Umbilical cord (tissue), 1 donor: ENCODE measurements at regions not wholly inside any gene's neighbourhood (a gene's known extent, or its start where the extent isn't known, plus 50 kb on each side); places are given as distances from the start of the nearest gene placed in this dataset.
"Not testable (repeated sequence)": the region's sequence is repeated elsewhere in the genome, so short reads cannot be mapped to it uniquely, and the experiment has no call there.

Experiments used
- DNase-seq: peaks from one replicate; pipeline ENCODE4 v3.0.0-alpha.2; 2015; ENCODE audit warnings: low spot score

DNA sequence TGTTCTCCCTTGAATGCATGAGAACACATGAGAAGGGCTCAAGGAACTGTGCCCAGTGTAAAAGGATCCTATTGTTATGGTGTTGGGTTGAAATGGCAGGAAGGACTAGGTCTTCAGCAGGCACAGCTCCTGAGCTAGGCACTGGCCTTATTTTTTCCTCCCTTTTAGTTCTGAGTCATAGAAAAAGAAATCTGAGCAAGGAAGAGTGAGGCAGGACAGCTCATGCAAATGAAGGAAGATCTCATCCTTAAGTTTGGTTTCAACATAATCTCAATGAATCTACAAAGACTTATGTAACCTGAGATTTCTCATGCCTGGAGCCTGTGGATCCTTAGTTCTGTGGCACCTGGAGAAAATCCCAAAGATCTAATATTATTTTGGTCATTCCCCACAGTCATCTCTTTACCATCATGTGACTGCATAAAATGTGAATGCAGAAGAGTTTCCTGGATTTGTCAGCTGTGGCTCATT, 188.6 kb upstream of the TBL1XR1 start:
- DNase-seq, result no peak

DNA sequence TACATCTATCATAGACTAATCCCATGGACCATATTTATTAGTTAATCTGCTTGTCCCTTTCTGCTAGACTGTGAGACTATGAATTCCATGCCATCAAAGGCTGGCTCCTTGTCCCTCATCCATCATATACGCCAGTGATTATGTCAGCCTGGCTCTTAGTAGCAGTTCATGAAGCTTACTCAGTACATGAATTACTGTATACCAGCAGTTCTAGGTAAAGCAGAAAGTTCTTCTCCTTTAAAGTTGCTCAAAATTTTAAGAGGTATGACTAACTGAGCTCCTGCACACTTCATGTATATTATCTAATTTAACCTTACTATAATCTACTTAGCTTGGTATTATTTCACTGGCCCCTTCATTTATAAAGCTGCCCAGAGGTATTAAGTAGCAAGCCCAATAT, 190.9 kb upstream of the TBL1XR1 start:
- no peak for DNase-seq

DNA sequence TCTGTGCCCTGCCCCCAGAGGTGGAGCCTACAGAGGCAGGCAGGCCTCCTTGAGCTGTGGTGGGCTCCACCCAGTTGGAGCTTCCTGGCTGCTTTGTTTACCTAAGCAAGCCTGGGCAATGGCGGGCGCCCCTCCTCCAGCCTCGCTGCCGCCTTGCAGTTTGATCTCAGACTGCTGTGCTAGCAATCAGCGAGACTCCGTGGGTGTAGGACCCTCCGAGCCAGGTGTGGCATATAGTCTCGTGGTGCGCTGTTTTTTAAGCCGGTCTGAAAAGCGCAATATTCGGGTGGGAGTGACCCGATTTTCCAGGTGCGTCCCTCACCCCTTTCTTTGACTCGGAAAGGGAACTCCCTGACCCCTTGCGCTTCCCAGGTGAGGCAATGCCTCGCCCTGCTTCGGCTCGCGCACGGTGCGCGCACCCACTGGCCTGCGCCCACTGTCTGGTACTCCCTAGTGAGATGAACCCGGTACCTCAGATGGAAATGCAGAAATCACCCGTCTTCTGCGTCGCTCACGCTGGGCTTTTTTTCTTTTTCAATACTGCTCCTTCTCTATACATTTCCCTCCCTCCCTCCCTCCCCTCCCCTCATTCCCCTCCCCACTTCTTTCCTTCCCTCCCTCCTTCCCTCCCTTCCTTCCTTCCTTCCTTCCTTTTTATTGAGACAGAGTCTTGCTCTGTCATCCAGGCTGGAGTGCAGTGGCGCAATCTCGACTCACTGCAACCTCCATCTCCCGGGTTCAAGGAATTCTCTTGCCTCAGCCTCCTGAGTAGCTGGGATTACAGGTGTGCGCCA, 197.1 kb upstream of the TBL1XR1 start:
- DNase-seq, result not testable (repeated sequence)

DNA sequence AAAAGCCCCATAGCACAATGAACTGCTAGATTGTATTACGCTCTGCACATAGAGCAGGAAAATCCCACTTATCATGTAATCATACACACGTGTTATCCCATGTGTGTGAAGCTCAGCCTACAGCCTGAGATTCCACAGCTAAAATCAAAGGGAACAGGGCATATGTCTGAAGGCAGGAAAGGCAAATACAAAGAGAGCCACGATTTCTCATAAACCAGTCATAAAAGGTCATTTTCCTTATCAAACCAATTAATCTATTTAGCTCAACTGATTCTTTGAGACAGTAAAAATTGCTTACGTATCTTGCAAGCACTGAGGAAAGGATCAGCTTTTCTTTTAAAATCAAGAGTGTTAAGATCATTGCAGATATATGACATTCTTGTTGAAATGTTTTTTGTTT, 199.5 kb upstream of the TBL1XR1 start:
- no peak for DNase-seq

DNA sequence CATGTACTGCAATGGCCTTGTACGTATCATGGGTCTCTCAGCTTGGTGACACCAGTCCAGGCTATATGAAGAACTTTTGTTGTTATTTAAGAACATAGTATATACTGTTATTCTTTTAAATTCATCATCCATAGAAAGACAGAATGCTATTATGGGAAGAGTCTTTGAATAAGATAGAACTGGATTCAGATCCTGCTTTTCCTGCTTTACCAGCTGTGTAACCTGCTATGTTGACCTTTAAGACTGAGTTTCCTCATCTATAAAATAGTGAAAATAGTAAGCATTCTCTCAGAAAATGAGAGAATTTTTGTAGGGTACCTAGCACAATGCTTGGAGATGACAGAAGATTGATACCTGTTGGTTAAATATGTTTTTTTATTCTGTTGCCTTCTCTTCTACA, 204.1 kb upstream of the TBL1XR1 start:
- no peak for DNase-seq

DNA sequence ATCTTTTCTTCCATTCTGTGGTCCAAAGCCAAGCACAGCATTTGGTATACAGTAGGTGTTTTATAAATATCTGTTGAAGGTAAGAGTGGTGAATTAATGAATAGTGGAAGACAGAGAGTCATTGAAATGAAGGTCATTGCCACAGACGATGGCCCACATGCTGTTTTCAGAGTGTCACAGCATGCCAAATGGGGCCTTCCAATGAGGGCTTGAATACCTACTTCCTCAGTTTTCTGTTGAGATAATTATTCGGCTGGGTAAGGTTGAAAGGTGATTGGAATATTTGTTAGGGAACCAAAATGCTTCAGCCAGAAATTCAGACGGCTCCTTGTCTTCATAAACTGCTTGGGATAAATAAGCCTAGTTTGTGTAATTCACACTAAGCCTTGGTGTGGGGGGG, 205.3 kb upstream of the TBL1XR1 start:
- no peak for DNase-seq

DNA sequence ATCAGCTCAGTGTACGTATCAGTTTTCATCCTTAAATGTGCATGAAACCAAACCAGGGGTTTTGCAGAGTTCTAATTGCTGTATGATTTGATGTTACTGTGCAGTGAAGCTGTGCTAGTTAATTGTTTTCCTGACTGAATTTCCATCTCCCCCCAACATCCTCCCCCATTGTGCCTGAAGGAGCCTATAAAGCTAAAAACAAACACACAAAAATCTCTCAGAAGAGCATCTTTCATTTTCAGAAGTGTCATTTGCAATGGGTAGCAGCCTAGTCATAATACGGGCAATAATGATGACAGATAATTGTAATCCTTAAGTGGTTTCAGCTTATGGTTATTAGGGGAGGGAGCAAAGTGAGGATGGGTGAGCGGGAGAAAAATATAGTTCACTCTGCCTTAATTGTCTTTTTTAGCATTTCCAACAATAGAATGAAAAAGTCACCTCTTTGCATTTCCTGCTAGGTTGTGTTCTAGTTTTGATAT, 207.9 kb upstream of the TBL1XR1 start:
- no peak for DNase-seq

DNA sequence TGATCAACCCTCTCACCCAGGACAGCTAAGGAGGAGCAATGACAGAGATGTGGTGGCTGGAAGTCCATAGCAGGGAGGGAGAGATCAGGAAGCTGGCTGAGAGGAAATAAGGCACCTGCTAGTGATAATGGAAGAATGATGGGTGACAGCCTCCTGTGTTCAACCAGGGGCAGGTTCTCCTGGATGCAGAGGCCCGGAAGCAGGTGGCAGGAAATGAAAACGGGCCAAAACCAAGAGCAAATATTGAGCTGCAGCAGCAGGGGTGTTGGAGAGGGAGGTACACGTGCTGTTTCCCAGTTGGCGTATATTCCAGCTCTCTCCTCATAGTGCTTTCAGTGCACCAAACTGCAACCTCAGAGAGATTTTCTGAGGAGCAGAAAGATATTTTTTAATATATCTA, 213.4 kb upstream of the TBL1XR1 start:
- no peak for DNase-seq

DNA sequence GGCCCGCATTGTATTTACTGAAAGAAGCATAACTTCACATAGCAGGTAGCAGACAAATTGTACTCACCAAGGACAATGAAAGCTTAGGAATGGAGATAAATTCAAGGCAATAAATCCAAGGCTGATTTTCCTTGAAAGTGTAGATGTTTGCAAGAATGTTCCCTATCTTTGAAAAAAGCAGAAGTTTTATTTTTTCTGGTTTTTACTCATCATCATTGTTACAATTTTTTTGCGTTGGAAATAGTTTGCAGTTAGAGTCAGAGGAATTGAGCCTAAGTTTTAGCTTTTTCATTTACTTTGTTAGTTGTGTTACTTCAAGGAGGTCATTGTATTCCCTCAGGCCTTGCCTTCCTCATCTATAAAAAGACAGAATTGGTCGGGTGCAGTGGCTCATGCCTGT, 213.9 kb upstream of the TBL1XR1 start:
- DNase-seq, result no peak

DNA sequence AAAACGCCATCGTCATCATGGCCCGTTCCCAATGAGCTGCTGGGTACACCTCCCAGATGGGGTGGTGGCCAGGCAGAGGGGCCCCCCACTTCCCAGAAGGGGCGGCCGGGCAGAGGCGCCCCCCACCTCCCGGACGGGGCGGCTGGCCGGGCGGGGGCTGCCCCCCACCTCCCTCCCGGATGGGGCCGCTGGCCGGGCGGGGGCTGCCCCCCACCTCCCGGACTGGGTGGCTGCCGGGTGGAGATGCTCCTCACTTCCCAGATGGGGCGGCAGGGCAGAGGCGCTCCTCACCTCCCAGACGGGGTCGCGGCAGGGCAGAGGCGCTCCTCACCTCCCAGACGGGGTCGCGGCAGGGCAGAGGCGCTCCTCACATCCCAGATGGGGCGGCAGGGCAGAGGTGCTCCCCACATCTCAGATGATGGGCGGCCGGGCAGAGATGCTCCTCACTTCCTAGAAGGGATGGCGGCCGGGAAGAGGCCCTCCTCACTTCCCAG, 215.4 kb upstream of the TBL1XR1 start:
- DNase-seq, result not testable (repeated sequence)

DNA sequence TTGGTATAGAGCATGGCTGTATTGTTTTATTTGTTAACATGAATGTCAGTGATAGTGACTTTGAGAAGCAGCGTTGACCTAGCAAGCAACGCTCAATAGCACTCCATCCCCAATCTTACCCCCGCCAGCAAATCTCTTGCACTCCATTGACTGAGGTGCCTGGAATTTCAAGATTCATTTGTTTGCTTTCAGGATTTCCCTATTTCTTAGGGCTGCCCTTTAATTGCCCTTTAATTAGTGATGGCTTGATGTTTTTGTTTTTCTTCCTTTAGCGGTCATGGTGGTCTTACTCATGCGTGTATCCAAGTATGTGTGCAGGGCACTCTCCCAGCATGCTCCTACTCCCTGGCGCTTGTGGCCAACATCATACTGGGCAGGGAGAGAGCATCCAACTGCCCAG, 216.8 kb upstream of the TBL1XR1 start:
- no peak for DNase-seq

DNA sequence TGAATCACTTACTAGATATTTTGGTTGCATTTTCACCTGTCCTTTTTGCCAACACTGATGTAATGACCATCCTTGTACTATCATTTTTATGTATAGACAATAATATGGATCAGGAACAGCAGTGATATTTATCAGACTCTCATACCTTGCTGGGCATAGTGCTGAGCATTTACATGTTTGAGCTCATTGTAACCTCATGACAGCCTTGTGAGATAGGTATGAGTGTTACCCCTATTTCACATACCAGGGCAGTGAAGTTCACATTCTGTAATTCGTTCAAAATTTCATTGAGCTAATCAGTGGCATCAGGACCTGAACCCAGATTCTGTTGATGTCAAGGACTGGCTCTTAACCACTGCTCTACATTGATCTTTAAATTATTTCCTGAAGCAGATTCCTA, 221.5 kb upstream of the TBL1XR1 start:
- DNase-seq, result no peak

DNA sequence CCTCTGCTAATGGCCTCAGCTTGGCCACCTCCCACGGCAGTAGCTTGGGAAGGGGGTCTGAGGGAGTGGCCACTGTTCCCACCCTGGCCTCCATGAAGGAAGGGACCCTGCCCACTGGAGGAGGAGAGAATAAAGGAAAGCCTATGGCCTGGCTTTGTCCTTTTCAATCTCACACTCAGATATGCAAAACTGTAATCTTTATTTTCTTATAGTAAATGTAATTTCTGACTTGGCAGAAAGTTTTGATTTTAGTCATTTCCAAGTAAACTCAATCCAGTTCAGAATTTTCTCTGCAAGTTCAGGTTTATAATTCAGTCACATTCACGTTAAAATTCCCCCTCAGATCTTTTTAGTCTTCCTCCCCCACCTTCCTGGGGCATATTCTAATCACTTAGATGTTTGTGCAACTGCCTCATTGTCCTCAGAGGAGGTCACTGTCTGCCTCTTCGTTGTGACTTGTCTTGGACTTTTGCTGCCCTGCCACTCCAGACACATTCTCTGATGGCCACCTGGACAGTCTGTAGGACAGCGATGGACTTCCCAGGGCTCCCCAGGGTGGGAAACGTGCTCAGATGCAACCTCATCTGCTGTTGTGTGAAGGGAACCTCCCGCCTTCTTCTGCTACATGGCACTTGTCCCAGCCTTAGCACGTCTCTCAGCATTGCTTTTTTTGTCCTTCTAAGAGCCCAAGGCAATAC, 222.8 kb upstream of the TBL1XR1 start:
- DNase-seq, result no peak

DNA sequence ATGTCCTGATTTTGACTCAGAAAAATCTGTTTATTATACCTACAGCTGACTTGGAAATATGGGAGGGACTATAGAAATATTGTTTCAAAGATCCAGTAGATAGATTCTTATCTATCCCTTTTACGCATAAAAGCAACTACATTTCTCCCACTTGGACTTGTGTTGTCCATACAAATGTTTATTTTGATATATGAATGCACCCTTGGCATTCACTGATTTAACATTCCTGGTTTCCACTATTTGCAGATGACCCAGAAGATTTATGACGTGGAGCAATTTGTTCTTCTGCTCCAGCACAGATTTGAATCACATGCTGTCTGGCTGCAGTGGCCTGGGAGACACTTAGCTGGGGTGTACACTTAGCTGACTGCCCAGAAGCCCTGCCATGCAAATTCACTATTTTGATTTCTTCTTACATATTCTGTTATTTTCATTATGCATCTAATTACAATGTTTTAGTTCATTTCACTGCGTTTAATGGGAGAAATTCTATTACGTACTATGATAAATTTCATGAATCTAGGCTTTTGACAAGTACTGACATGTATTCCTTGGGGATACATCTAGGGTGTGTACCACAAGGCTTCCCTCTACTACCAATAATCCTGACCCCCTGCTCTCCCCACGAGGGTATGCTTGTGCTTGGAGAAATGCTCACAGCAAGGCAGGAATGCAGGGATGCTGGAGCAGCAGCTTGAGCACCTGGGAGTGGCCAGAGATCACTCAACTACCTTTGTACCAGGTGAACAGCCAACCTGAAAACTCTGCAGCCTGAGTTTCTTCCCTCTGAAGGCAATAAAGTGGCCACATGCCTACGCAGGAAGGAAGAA, 223.6 kb upstream of the TBL1XR1 start:
- DNase-seq, result no peak

DNA sequence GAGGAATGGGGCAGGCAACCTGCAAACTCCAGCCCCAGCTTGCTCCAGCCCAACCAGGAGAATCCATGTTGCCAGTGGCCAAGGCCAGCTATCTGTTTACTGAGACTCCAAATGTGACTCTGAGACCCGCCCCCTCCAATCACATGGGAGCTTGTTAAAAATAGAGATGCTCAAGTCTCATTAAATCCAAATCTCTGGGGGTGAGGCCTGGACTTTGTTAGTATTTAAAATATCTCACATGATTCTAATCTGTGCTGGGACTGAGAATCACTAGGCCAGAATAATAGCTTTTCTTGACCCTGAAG, 224.2 kb upstream of the TBL1XR1 start:
- no peak for DNase-seq

DNA sequence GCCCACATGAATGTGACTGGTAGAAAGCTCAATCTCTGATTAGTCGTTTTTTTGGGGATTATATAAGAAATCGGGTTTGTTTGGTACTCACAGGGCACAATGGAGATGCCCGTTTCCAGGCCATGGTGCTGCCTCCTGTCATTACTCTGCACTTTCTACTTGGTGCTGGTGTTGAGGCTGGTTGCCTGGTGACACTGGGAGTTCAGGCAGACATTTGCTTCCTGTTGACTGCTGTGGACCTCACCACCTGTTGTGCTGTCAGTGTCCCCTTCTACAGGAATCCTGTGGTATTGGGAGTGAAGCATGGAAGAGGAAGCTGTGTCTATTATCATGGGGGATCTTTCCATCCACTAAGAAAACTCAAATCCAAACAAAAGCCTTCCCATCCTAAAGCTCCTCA, 227.2 kb upstream of the TBL1XR1 start:
- no peak for DNase-seq

DNA sequence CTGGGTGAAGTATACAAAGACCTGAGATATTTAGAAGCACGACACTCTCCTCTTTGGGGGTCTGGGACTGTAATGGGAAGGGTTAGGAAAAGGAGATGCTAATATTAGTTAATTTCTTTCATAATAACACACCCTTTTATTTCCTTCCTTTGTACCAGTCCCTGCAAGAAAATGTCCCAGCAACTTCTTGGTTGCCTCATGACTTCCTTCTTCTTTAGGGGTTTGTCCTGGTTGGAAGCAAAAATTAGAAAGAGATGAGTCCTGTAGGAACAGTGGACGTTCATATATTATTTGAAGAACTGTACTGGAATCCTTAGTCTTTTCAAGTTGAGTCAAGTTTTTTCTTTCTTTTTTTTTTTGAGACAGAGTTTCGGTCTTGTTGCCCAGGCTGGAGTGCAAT, 227.8 kb upstream of the TBL1XR1 start:
- no peak for DNase-seq

DNA sequence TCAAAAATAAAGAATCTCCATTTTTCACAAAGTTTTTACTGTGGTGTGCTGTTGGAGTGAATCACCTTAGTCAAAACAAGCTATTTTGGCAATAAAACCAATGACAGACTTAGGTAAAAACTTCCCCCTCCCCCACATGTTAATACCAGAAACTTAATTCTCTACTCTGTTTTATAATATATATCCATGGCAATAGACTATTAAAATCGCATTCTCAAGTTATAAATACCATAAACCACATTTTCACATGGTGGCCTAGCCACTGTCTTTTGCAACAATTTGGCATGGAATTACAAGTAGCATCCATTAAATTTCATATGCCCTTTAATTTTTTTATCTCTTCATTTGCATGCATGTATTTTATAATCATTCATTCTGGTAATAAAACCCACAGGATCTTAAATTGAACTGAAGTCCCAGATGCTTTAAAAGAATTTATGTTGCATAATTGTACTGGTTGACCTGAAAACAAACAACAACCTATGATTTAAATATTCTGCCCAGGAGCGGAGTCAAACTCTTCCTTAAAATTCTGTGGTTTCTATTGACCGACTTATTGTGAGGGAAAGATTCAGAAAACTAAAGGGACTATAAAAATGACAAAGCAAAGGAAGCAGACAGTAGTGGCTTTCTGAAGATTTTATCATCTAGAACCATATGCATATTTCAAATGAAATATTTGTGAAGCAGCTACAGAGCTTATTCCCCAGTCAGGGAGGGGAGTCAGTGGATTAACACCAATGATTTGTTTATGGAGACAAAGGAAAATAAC, 229.0 kb upstream of the TBL1XR1 start:
- no peak for DNase-seq

DNA sequence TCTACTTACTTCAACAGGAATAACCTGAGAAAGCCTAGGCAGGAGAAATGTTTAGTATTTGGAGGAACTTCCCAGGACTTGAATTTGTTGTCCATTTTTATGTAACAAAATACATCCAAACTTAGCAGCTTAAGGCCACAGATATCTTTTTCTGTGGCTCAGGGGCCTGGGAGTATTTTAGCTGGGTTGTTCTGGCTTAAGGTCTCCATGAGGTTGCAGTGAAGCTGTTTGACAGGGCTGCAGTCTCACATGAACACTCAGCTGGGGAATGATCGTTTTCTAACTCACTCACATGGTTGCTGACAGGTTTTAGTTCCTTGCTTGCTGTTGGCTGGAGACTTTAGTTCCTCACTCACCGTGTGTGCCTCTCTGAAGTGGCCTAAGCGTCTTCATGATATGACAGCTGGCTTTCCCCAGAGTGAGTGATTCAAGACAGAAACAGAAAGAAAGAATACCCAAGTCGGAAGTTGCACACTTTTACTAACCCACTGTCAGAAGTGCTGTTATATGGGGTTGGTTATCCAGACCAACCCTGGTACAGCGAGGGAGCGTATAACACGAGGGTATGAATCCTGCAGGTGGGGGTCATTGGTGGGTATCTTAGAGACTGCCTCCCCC, 229.7 kb upstream of the TBL1XR1 start:
- no peak for DNase-seq

DNA sequence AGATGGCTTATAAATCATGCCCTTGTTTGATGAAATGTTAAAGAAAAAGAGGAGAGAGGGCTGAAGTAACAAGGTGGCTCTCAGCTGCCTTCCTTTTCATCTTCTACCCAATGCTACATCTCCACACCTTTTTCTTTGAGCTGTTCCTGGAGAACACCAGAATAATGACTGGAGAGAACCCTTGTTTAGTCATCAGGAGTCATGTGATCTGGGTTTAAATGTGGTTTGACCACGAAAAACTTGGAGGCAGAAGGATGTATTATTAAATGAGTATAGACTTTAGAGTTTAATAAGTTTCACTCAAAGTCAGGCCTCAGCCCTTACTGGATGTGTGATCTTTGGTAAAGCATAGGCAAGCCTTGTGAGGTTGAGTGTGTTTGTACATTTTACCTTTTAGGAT, 230.3 kb upstream of the TBL1XR1 start:
- no peak for DNase-seq

DNA sequence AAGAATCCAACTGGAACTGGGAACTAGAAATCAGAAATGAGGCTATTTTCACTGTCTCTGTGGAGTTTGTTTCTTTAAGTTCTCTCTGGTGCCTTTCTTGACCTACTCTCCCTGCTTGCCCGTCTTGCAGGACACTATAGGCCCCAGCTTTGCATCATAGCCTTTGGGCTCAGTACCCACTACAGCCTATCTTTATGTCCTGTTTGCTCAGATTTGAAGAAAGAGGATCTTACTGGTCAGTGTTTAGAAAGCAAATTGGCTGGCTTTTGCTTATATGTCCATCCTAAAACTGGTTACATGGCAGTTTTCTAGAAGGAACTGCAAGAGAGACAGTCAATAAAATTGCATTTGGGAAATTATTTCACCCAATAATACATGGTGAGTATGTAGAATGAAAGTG, 231.8 kb upstream of the TBL1XR1 start:
- no peak for DNase-seq
